Memory B cell (primary cell): ENCODE measurements at regions not wholly inside any gene's neighbourhood (a gene's known extent, or its start where the extent isn't known, plus 50 kb on each side); places are given as distances from the start of the nearest gene placed in this dataset.

ENCODE experiments used
- ATAC-seq: fragments of 150-1000 bp; cut with Tn5 transposase; 2 replicates; pipeline ENCODE4 v1.10.0; 2021; ENCODE audit warnings: low read depth, mild to moderate bottlenecking, moderate library complexity
- DNase-seq, 2 donors: peaks; one replicate each; pipeline ENCODE4 v3.0.0; 2022; ENCODE audit warnings: low spot score in 2 of 2
- H3K27ac Mint-ChIP-seq: one replicate; pipeline ENCODE4 v1.8.0; 2022; ENCODE audit warnings: mild to moderate bottlenecking, moderate library complexity, mixed read lengths
- H3K27me3 Mint-ChIP-seq: one replicate; pipeline ENCODE4 v1.8.0; 2022; ENCODE audit warnings: mixed read lengths
- H3K36me3 Mint-ChIP-seq: one replicate; pipeline ENCODE4 v1.8.0; 2022; ENCODE audit warnings: mild to moderate bottlenecking, mixed read lengths
- H3K4me1 Mint-ChIP-seq: one replicate; pipeline ENCODE4 v1.8.0; 2022; ENCODE audit warnings: mixed read lengths
- H3K4me3 Mint-ChIP-seq: one replicate; pipeline ENCODE4 v1.8.0; 2022; ENCODE audit warnings: mild to moderate bottlenecking, moderate library complexity, mixed read lengths
- H3K9me3 Mint-ChIP-seq: one replicate; pipeline ENCODE4 v1.8.0; 2022; ENCODE audit warnings: mixed read lengths

GRCh38 chr14:31987721-31988120, 89.4 kb upstream of the ARHGAP5 start:
- ATAC-seq (no peak), DNase-seq (no peak)
- Mint-ChIP-seq H3K36me3 (peaks cover 10% of the 10 kb centered on the region), H3K4me1 (no peaks in the 10 kb centered on the region), H3K27me3 (peaks cover 5% of the 10 kb centered on the region), H3K4me3 (no peak overlapping the region), H3K27ac (no peak overlapping the region), H3K9me3 (peaks cover 18% of the 10 kb centered on the region)

DNA sequence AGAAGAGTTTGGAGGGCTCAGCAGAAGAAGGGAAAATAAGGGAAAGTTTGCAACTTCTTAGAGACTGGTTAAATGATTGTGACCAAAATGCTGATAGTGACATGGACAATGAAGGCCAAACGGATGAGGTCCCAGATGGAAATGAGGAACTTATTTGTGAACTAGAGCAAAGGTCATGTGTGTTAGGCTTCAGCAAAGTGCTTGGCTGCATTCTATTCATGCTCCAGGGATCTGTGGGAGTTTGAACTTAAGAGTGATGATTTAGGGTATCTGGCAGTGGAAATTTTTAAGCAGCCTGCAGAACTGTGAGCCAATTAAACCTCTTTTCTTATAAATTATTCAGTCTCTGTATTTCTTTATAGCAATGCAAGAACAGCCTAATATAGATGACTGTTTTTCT, 88.9 kb upstream of the ARHGAP5 start:
- Mint-ChIP-seq H3K36me3 (peaks cover 10% of the 10 kb centered on the region), H3K27me3 (peaks cover 7% of the 10 kb centered on the region), H3K4me3 (no peak overlapping the region), H3K4me1 (no peaks in the 10 kb centered on the region), H3K9me3 (peaks cover 14% of the 10 kb centered on the region), H3K27ac (no peak overlapping the region)
- ATAC-seq: no peak
- no peak for DNase-seq

- H3K4me3 Mint-ChIP-seq: no peak overlapping the region
- peaks cover 10% of the 10 kb centered on the region for H3K9me3 Mint-ChIP-seq
- H3K27ac Mint-ChIP-seq: no peak overlapping the region
- peaks cover 10% of the 10 kb centered on the region for H3K36me3 Mint-ChIP-seq
- H3K4me1 Mint-ChIP-seq: no peaks in the 10 kb centered on the region
- ATAC-seq: no peak
- H3K27me3 Mint-ChIP-seq: peaks cover 9% of the 10 kb centered on the region
- DNase-seq: no peak
These were observed 86.8 kb upstream of the ARHGAP5 start for GRCh38 chr14:31990183-31990857.

GRCh38 chr14:31990926-31991572, 86.1 kb upstream of the ARHGAP5 start:
- ATAC-seq (no peak), DNase-seq (no peak)
- Mint-ChIP-seq H3K4me1 (no peaks in the 10 kb centered on the region), H3K27ac (no peak overlapping the region), H3K36me3 (peaks cover 10% of the 10 kb centered on the region), H3K4me3 (no peak overlapping the region), H3K9me3 (peaks cover 9% of the 10 kb centered on the region), H3K27me3 (peaks cover 9% of the 10 kb centered on the region)

GRCh38 chr14:31992011-31992447, 85.1 kb upstream of the ARHGAP5 start:
- Mint-ChIP-seq H3K9me3 (no peaks in the 10 kb centered on the region), H3K27ac (no peak overlapping the region), H3K27me3 (peaks cover 11% of the 10 kb centered on the region), H3K4me3 (no peak overlapping the region), H3K4me1 (no peaks in the 10 kb centered on the region), H3K36me3 (peaks cover 3% of the 10 kb centered on the region)
- ATAC-seq (no peak), DNase-seq (no peak)

GRCh38 chr14:31993521-31993951, 83.6 kb upstream of the ARHGAP5 start:
- no peak for DNase-seq
- H3K4me3 Mint-ChIP-seq: no peak overlapping the region

GRCh38 chr14:31994391-31995033, 82.6 kb upstream of the ARHGAP5 start:
- Mint-ChIP-seq H3K27me3 (peaks cover 7% of the 10 kb centered on the region), H3K4me3 (no peak overlapping the region), H3K9me3 (no peaks in the 10 kb centered on the region), H3K4me1 (peaks cover 2% of the 10 kb centered on the region), H3K36me3 (no peaks in the 10 kb centered on the region), H3K27ac (no peak overlapping the region)
- ATAC-seq (no peak), DNase-seq (no peak)

More at GRCh38 chr14:31993521-31993951, 83.6 kb upstream of the ARHGAP5 start:
- Mint-ChIP-seq H3K27ac (peak overlapping the region; percentile 14), H3K27me3 (peaks cover 9% of the 10 kb centered on the region), H3K9me3 (no peaks in the 10 kb centered on the region), H3K36me3 (no peaks in the 10 kb centered on the region), H3K4me1 (peaks cover 2% of the 10 kb centered on the region)
- no peak for ATAC-seq

DNA sequence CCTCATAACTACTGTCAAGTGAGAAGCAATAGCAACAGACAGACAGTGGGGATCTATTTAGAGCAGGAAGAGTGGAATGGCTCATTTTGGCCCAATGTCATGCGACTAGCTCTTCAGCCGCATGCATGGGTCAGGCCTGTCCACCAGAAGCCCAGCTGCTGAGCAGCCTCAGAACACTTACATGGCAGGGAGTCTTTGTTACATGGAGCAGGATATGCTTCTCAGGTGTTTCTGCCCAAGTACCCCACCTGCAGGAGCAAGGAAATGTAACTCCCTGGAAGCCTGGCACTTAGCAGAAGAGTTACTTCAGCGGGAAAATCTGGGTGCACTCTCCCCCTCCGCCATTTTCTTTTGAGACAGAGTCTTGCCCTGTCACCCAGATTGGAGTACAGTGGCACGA, 73.5 kb upstream of the ARHGAP5 start:
- no peak for ATAC-seq
- no peak overlapping the region for H3K27ac Mint-ChIP-seq
- H3K36me3 Mint-ChIP-seq: no peaks in the 10 kb centered on the region
- H3K4me3 Mint-ChIP-seq: no peak overlapping the region
- H3K9me3 Mint-ChIP-seq: no peaks in the 10 kb centered on the region
- DNase-seq: no peak
- peaks cover 4% of the 10 kb centered on the region for H3K4me1 Mint-ChIP-seq
- H3K27me3 Mint-ChIP-seq: no peaks in the 10 kb centered on the region

DNA sequence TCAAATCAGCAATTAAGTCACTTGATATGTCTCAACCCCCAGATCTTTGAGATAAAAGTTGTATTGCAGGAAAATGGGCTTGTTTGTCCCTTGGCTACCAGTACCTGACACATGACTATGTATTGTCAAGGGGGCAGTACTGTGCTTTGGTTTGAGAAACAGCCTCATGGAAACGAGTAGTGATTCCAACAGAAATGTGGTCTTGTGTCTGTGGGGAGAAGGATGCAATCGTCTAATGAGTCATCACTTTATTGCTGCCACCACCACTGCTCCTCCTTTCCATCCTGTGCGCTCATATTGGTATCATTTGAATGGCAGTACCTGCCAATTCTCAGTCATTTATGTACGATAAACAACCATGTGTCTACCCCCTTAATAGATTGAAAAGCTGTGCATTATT, 72.8 kb upstream of the ARHGAP5 start:
- no peaks in the 10 kb centered on the region for H3K36me3 Mint-ChIP-seq
- no peak overlapping the region for H3K27ac Mint-ChIP-seq
- H3K9me3 Mint-ChIP-seq: no peaks in the 10 kb centered on the region
- H3K27me3 Mint-ChIP-seq: no peaks in the 10 kb centered on the region
- peaks cover 4% of the 10 kb centered on the region for H3K4me1 Mint-ChIP-seq
- DNase-seq (no peak), ATAC-seq (no peak)
- H3K4me3 Mint-ChIP-seq: no peak overlapping the region

DNA sequence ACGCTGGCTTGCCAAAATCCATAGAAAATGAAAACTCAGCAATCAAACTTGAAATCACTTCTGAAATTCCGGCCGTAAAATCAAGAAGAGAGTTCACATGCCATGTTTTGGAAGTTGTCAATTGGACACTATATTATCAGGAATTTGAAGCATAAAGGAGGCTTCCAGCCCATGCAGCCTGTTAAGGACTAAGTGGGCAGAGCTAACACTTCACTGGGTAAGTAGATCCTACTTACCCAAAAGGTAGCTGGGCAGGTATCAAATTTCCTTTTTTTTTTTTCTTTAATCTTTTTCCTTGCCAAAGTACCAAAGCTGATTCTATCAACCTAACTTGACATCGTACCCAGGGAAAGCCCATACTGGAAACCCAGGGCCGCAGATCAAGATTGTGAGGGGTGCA, 71.5 kb upstream of the ARHGAP5 start:
- H3K4me3 Mint-ChIP-seq: no peak overlapping the region

DNA sequence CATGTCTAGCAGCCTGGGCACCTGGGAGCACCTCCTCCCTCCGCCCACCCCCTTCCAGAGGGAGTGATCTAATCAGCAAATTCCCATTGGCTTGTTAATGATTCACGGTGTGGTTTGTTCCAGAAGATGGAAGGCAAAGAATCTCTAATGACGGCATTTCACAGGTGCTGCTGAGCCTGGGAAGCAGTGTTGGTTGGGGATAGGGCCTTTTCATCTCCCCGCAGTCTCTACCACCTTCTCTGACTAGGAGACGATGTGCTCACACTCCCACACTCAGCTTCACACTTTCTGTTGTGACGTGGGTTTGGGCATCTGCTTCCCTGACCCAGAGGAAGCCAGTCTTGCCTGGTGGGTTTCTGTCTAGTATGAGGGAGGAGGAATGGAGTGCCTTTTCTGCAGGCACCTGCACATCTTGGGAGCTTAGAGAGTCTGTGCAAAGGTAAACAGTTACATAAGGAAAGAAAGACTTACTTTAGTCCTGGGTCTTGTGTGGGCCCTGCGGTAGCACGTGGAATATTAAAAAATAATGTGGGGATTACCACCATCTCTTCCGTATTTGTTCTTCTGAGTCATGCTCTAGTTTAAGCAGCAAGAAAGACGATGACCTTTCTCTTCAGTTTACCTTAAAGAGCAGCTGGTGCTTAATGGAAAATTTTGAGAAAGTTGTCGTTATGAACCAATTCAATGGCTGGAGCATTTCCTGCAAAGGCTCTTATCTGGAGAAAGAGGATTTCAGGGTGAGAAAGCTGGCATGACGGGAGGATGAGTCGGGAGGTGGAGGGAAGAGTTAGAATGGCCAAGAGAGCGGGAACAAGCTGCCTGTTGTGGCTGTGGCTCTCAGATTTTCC, 70.6 kb upstream of the ARHGAP5 start:
- no peak for ATAC-seq
- Mint-ChIP-seq H3K9me3 (no peaks in the 10 kb centered on the region), H3K27me3 (no peaks in the 10 kb centered on the region), H3K27ac (no peak overlapping the region), H3K4me3 (no peak overlapping the region), H3K36me3 (no peaks in the 10 kb centered on the region), H3K4me1 (peaks cover 4% of the 10 kb centered on the region)
- no peak for DNase-seq

More for the DNA sequence above, 71.5 kb upstream of the ARHGAP5 start:
- ATAC-seq (no peak), DNase-seq (no peak)
- no peak overlapping the region for H3K27ac Mint-ChIP-seq
- H3K36me3 Mint-ChIP-seq: no peaks in the 10 kb centered on the region
- no peaks in the 10 kb centered on the region for H3K9me3 Mint-ChIP-seq
- H3K27me3 Mint-ChIP-seq: no peaks in the 10 kb centered on the region
- H3K4me1 Mint-ChIP-seq: peaks cover 4% of the 10 kb centered on the region

DNA sequence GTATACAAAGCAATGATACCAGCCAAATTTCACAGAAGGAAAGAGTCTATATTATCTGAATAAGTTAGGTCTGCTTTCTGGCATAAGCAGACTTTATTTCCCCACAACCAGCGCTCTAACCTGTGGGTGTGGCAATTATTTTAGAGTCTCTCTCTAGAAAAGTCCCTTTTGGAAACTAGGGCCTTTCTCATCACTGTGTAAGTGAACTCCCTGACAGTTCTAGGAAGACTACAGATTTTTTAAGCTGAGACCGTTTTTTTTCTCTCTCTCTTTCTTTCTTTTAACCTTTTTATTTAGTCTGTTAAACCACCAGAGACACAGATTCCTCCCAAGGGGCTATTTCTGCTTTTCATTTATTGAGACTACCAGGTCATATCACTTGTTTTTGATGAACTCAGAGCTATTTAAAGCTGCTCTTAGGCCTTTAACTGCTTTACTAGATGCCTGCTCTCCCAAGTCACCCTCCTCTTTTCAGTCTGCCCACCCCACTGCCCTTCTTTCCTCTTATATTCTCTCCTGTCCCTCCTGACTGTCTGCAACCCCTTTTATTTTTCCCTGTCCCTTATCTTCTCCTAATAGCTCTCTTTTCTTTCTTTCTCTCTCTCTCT, 69.2 kb upstream of the ARHGAP5 start:
- Mint-ChIP-seq H3K4me3 (no peak overlapping the region), H3K27ac (peak overlapping the region; percentile 0), H3K4me1 (peaks cover 4% of the 10 kb centered on the region), H3K36me3 (no peaks in the 10 kb centered on the region), H3K9me3 (no peaks in the 10 kb centered on the region), H3K27me3 (peaks cover 2% of the 10 kb centered on the region)
- no peak for ATAC-seq
- DNase-seq: no peak

DNA sequence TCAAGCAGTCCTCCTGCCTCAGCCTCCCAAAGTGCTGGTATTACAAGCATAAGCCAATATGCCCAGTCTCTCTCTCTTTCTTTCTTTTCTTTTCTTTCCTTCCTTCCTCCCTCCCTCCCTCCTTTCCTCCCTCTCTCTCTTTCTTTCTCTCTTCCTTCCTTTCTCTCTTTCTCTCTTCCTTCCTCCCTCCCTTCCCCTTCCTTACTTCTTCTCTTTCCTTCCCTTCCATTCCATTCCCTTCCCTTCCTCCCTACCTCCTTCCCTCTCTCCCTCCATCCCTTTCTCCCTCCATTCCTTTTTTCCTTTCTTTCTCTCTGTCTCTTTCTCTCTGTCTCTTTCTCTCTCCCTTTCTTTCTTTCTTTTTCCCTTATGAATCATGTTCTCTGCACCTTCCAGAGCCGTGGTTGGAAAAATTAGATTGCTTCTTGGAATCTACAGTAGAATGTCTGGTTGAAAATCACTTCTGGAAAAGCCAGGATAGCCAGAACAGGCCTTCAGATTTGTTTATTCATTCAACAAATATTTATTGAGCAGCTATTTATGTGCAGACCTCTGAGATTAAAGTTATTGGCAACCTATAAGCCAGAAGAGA, 68.4 kb upstream of the ARHGAP5 start:
- Mint-ChIP-seq H3K4me1 (peaks cover 4% of the 10 kb centered on the region), H3K27me3 (peaks cover 4% of the 10 kb centered on the region), H3K27ac (no peak overlapping the region), H3K4me3 (no peak overlapping the region), H3K9me3 (no peaks in the 10 kb centered on the region), H3K36me3 (no peaks in the 10 kb centered on the region)
- ATAC-seq (no peak), DNase-seq (no peak)
